ENCODE measurements at regions not wholly inside any gene's neighbourhood (a gene's known extent, or its start where the extent isn't known, plus 50 kb on each side); places are given as distances from the start of the nearest gene placed in this dataset.

- H3K4me1 ChIP-seq (ENCODE audit: control insufficient read depth, insufficient read depth, low read length, poor library complexity, severe bottlenecking): no peaks in the 10 kb centered on the region
- H3K36me3 ChIP-seq (ENCODE audit: control insufficient read depth, insufficient read depth, low read length): no peaks in the 10 kb centered on the region
- H3K4me3 ChIP-seq (ENCODE audit: extremely low read depth, insufficient read depth, low read length, poor library complexity, severe bottlenecking): no peak overlapping the region
- no peaks in the 10 kb centered on the region for H3K9me3 ChIP-seq (ENCODE audit: control insufficient read depth, low read length)
- 88 to 90% methylated on average over 3 of the region's 3 CpGs for WGBS, 2 experiments (ENCODE audit: insufficient coverage in 2 of 2)
- H3K27ac ChIP-seq (ENCODE audit: low read depth, low read length, severe bottlenecking): no peak overlapping the region
These were observed 70.1 kb upstream of the PALM2AKAP2 start for GRCh38 chr9:109709866-109710265.

GRCh38 chr9:109710830-109711229, 69.2 kb upstream of the PALM2AKAP2 start:
- Histone ChIP-seq H3K4me3 (ENCODE audit: extremely low read depth, insufficient read depth, low read length, poor library complexity, severe bottlenecking) (no peak overlapping the region), H3K4me1 (ENCODE audit: control insufficient read depth, insufficient read depth, low read length, poor library complexity, severe bottlenecking) (no peaks in the 10 kb centered on the region), H3K27ac (ENCODE audit: low read depth, low read length, severe bottlenecking) (no peak overlapping the region), H3K9me3 (ENCODE audit: control insufficient read depth, low read length) (no peaks in the 10 kb centered on the region), H3K36me3 (ENCODE audit: control insufficient read depth, insufficient read depth, low read length) (no peaks in the 10 kb centered on the region)
- 83 to 89% methylated on average over 1 of the region's 1 CpG for WGBS, 2 experiments (ENCODE audit: insufficient coverage in 2 of 2)

DNA sequence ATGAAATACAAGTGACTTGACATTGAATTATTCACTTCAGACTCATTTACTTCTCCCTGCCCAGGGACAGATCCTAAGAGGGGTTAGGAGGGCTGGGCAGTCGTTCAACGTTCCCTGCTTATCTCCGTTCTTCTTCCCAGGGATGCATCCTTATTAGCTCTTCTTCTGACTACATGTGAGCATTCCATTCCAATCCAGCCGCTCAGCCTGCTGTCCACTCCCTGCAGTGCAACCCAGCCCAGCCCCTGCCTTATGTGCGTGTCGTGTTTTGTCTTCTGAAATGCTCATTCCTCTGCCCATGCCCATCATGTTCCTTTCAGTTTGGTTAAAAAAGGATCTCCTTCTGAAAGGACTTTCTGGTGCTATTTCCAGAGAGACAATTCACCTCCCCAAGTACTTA, 64.7 kb upstream of the PALM2AKAP2 start:
- no peak overlapping the region for H3K27ac ChIP-seq (ENCODE audit: low read depth, low read length, severe bottlenecking)
- H3K36me3 ChIP-seq (ENCODE audit: control insufficient read depth, insufficient read depth, low read length): no peaks in the 10 kb centered on the region
- no peaks in the 10 kb centered on the region for H3K4me1 ChIP-seq (ENCODE audit: control insufficient read depth, insufficient read depth, low read length, poor library complexity, severe bottlenecking)
- H3K9me3 ChIP-seq (ENCODE audit: control insufficient read depth, low read length): no peaks in the 10 kb centered on the region
- no peak overlapping the region for H3K4me3 ChIP-seq (ENCODE audit: extremely low read depth, insufficient read depth, low read length, poor library complexity, severe bottlenecking)
- 51 to 68% methylated on average over 6 of the region's 6 CpGs for WGBS, 2 experiments (ENCODE audit: insufficient coverage in 2 of 2)

DNA sequence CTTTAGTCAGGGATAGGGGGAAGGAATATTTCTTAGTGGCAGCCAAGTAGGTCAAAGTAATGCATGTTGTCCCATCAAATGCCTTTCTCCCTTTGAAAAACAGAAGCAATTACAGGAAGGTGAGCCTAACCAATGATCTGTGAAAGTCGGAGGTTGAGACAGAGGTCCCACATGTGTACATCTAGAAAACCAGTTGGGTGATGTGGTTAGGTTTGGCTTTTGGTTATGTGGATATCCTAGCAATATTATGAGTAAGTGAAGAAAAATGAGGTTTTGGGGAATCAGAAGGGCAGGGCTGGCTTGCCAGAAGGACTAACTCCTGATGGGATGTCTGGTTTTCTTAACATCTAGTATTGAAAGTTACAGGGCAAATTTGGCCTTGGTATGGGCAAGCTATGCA, 63.4 kb upstream of the PALM2AKAP2 start:
- Histone ChIP-seq H3K27ac (ENCODE audit: low read depth, low read length, severe bottlenecking) (no peak overlapping the region), H3K4me1 (ENCODE audit: control insufficient read depth, insufficient read depth, low read length, poor library complexity, severe bottlenecking) (no peaks in the 10 kb centered on the region), H3K4me3 (ENCODE audit: extremely low read depth, insufficient read depth, low read length, poor library complexity, severe bottlenecking) (no peak overlapping the region), H3K36me3 (ENCODE audit: control insufficient read depth, insufficient read depth, low read length) (no peaks in the 10 kb centered on the region), H3K9me3 (ENCODE audit: control insufficient read depth, low read length) (no peaks in the 10 kb centered on the region)
- WGBS, 2 experiments (ENCODE audit: insufficient coverage in 2 of 2): 67 to 86% methylated on average over 1 of the region's 1 CpG

DNA sequence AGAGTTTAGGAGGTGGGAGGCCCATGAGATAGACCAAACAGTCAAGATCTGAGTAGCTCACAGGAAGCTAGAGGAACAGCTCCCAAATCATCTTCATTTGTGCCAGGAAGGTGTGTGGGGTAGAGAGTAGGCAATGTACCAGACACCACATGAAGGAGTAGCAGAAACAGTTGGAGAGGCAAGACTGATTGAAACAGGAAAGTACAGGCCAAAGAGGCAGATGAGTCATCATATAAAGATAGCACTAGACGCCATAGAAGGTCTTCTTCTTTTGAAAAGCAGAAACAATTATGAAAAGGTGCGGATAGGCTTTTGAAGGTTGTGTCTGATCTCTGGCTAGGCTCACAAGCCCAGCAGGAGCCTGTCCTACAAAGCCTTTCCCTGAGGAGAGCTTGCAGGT, 62.7 kb upstream of the PALM2AKAP2 start:
- no peak overlapping the region for H3K27ac ChIP-seq (ENCODE audit: low read depth, low read length, severe bottlenecking)
- 93% methylated on average over 1 to 2 of the region's 2 CpGs for WGBS, 2 experiments (ENCODE audit: insufficient coverage in 2 of 2)
- H3K36me3 ChIP-seq (ENCODE audit: control insufficient read depth, insufficient read depth, low read length): no peaks in the 10 kb centered on the region
- no peaks in the 10 kb centered on the region for H3K4me1 ChIP-seq (ENCODE audit: control insufficient read depth, insufficient read depth, low read length, poor library complexity, severe bottlenecking)
- no peaks in the 10 kb centered on the region for H3K9me3 ChIP-seq (ENCODE audit: control insufficient read depth, low read length)
- no peak overlapping the region for H3K4me3 ChIP-seq (ENCODE audit: extremely low read depth, insufficient read depth, low read length, poor library complexity, severe bottlenecking)

GRCh38 chr9:109718861-109719260, 61.1 kb upstream of the PALM2AKAP2 start:
- H3K9me3 ChIP-seq (ENCODE audit: control insufficient read depth, low read length): no peaks in the 10 kb centered on the region
- no peaks in the 10 kb centered on the region for H3K4me1 ChIP-seq (ENCODE audit: control insufficient read depth, insufficient read depth, low read length, poor library complexity, severe bottlenecking)
- H3K36me3 ChIP-seq (ENCODE audit: control insufficient read depth, insufficient read depth, low read length): no peaks in the 10 kb centered on the region
- no peak overlapping the region for H3K27ac ChIP-seq (ENCODE audit: low read depth, low read length, severe bottlenecking)
- no CpG with 5 or more reads among the region's 3 CpGs for WGBS, 2 experiments (ENCODE audit: insufficient coverage in 2 of 2)
- no peak overlapping the region for H3K4me3 ChIP-seq (ENCODE audit: extremely low read depth, insufficient read depth, low read length, poor library complexity, severe bottlenecking)

- Histone ChIP-seq H3K4me1 (ENCODE audit: control insufficient read depth, insufficient read depth, low read length, poor library complexity, severe bottlenecking) (no peaks in the 10 kb centered on the region), H3K36me3 (ENCODE audit: control insufficient read depth, insufficient read depth, low read length) (no peaks in the 10 kb centered on the region), H3K27ac (ENCODE audit: low read depth, low read length, severe bottlenecking) (no peak overlapping the region), H3K9me3 (ENCODE audit: control insufficient read depth, low read length) (no peaks in the 10 kb centered on the region), H3K4me3 (ENCODE audit: extremely low read depth, insufficient read depth, low read length, poor library complexity, severe bottlenecking) (no peak overlapping the region)
- 57 to 75% methylated on average over 2 of the region's 2 CpGs for WGBS, 2 experiments (ENCODE audit: insufficient coverage in 2 of 2)
These were observed 59.0 kb upstream of the PALM2AKAP2 start for GRCh38 chr9:109721001-109721400.

- no peak overlapping the region for H3K4me3 ChIP-seq (ENCODE audit: extremely low read depth, insufficient read depth, low read length, poor library complexity, severe bottlenecking)
- no peaks in the 10 kb centered on the region for H3K4me1 ChIP-seq (ENCODE audit: control insufficient read depth, insufficient read depth, low read length, poor library complexity, severe bottlenecking)
- no peaks in the 10 kb centered on the region for H3K36me3 ChIP-seq (ENCODE audit: control insufficient read depth, insufficient read depth, low read length)
- H3K27ac ChIP-seq (ENCODE audit: low read depth, low read length, severe bottlenecking): no peak overlapping the region
- H3K9me3 ChIP-seq (ENCODE audit: control insufficient read depth, low read length): no peaks in the 10 kb centered on the region
- whole genome bisulfite sequencing, 2 experiments (ENCODE audit: insufficient coverage in 2 of 2): no CpG with 5 or more reads among the region's 1 CpG
These were observed 58.0 kb upstream of the PALM2AKAP2 start for GRCh38 chr9:109722007-109722406.

DNA sequence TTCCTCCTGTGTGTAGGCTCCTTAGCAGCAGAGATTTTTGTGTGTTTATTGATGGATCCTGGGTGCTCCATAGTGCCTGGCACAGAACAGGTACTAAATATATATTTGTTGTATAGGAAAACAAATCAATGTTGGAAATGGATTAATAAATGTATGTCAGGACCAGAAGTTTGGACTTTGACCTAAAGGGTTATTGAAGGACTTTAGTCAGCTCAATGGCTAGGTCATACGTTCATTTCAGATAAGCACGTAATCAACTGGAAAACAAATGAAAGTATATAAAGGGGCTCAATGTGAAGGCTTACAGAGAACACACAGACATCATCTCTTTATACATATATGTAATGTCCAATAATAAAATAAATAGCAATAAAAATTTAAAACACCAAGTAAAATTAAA, 56.2 kb upstream of the PALM2AKAP2 start:
- no peaks in the 10 kb centered on the region for H3K4me1 ChIP-seq (ENCODE audit: control insufficient read depth, insufficient read depth, low read length, poor library complexity, severe bottlenecking)
- H3K36me3 ChIP-seq (ENCODE audit: control insufficient read depth, insufficient read depth, low read length): no peaks in the 10 kb centered on the region
- no peak overlapping the region for H3K27ac ChIP-seq (ENCODE audit: low read depth, low read length, severe bottlenecking)
- no CpG with 5 or more reads among the region's 2 CpGs for WGBS, 2 experiments (ENCODE audit: insufficient coverage in 2 of 2)
- no peak overlapping the region for H3K4me3 ChIP-seq (ENCODE audit: extremely low read depth, insufficient read depth, low read length, poor library complexity, severe bottlenecking)
- no peaks in the 10 kb centered on the region for H3K9me3 ChIP-seq (ENCODE audit: control insufficient read depth, low read length)

GRCh38 chr9:109725460-109725859, 54.5 kb upstream of the PALM2AKAP2 start:
- H3K4me3 ChIP-seq (ENCODE audit: extremely low read depth, insufficient read depth, low read length, poor library complexity, severe bottlenecking): no peak overlapping the region
- no peaks in the 10 kb centered on the region for H3K4me1 ChIP-seq (ENCODE audit: control insufficient read depth, insufficient read depth, low read length, poor library complexity, severe bottlenecking)
- 89% methylated on average over 3 of the region's 4 CpGs; no CpG with 5 or more reads in 1 of the 2 experiments for WGBS, 2 experiments (ENCODE audit: insufficient coverage in 2 of 2)
- no peak overlapping the region for H3K27ac ChIP-seq (ENCODE audit: low read depth, low read length, severe bottlenecking)
- H3K36me3 ChIP-seq (ENCODE audit: control insufficient read depth, insufficient read depth, low read length): no peaks in the 10 kb centered on the region
- no peaks in the 10 kb centered on the region for H3K9me3 ChIP-seq (ENCODE audit: control insufficient read depth, low read length)

- Histone ChIP-seq H3K4me3 (ENCODE audit: extremely low read depth, insufficient read depth, low read length, poor library complexity, severe bottlenecking) (no peak overlapping the region), H3K9me3 (ENCODE audit: control insufficient read depth, low read length) (no peaks in the 10 kb centered on the region), H3K36me3 (ENCODE audit: control insufficient read depth, insufficient read depth, low read length) (no peaks in the 10 kb centered on the region), H3K4me1 (ENCODE audit: control insufficient read depth, insufficient read depth, low read length, poor library complexity, severe bottlenecking) (no peaks in the 10 kb centered on the region), H3K27ac (ENCODE audit: low read depth, low read length, severe bottlenecking) (no peak overlapping the region)
- WGBS, 2 experiments (ENCODE audit: insufficient coverage in 2 of 2): 86 to 90% methylated on average over 4 of the region's 4 CpGs
These were observed 53.9 kb upstream of the PALM2AKAP2 start for GRCh38 chr9:109726119-109726518.

Data from mesodermal cell (in vitro differentiated cells).